GM12891 (cell line): ENCODE measurements at regions not wholly inside any gene's neighbourhood (a gene's known extent, or its start where the extent isn't known, plus 50 kb on each side); places are given as distances from the start of the nearest gene placed in this dataset.
"Not testable (repeated sequence)": the region's sequence is repeated elsewhere in the genome, so short reads cannot be mapped to it uniquely, and the experiment has no call there.

Source experiments
- DNase-seq: peaks from one replicate; pipeline ENCODE4 v3.0.0; 2011; ENCODE audit warnings: low spot score; ENCODE audit not compliant: insufficient read length
- FAIRE-seq: peaks from 2 replicates; lab custom pipeline; 2011; peaks lifted over from hg19 to GRCh38; lab: Jason Lieb, UNC
- PAX5 ChIP-seq: IDR thresholded peaks from 2 replicates; pipeline ENCODE4 v1.6.1; 2011; ENCODE audit warnings: low read length, moderate library complexity, mild to moderate bottlenecking; ENCODE audit not compliant: insufficient read depth, severe bottlenecking
- POLR2A ChIP-seq: IDR thresholded peaks from 2 replicates; pipeline ENCODE4 v1.6.1; 2011; ENCODE audit warnings: low read depth, low read length, control low read depth
- POLR2AphosphoS5 ChIP-seq: IDR thresholded peaks from 2 replicates; pipeline ENCODE4 v1.6.1; 2011; ENCODE audit warnings: low read depth, low read length, control low read depth
- POU2F2 ChIP-seq: IDR thresholded peaks from 2 replicates; pipeline ENCODE4 v1.6.1; 2011; ENCODE audit warnings: low read depth, mild to moderate bottlenecking, control low read depth, low read length, moderate library complexity
- SPI1 ChIP-seq: IDR thresholded peaks from 2 replicates; pipeline ENCODE4 v1.6.1; 2011; ENCODE audit warnings: low read depth, low read length, control low read depth
- TAF1 ChIP-seq: IDR thresholded peaks from 2 replicates; pipeline ENCODE4 v1.6.1; 2011; ENCODE audit warnings: low read depth, low read length, control low read depth

GRCh38 chr17:22373911-22374310 lies 681.6 kb downstream of the KCNJ18 start:
- FAIRE-seq (no peak), DNase-seq (no peak)
- TF ChIP-seq POU2F2 (no peak), POLR2AphosphoS5 (no peak), POLR2A (no peak), PAX5 (no peak), TAF1 (no peak), SPI1 (no peak)

GRCh38 chr17:22374741-22375140 lies 682.4 kb downstream of the KCNJ18 start:
- DNase-seq: no peak
- FAIRE-seq: no peak
- TF ChIP-seq TAF1: no peak
- no peak for TF ChIP-seq POLR2AphosphoS5
- TF ChIP-seq SPI1: no peak
- TF ChIP-seq PAX5: no peak
- no peak for TF ChIP-seq POU2F2
- no peak for TF ChIP-seq POLR2A

- DNase-seq, FAIRE-seq: not testable (repeated sequence)
These were observed 684.4 kb downstream of the KCNJ18 start for GRCh38 chr17:22376747-22377146.

GRCh38 chr17:22378748-22379147 lies 686.4 kb downstream of the KCNJ18 start:
- not testable (repeated sequence) for FAIRE-seq, DNase-seq

- not testable (repeated sequence) for DNase-seq, FAIRE-seq
These were observed 689.3 kb downstream of the KCNJ18 start for GRCh38 chr17:22381589-22381988.

- FAIRE-seq, DNase-seq: not testable (repeated sequence)
These were observed 691.6 kb downstream of the KCNJ18 start for GRCh38 chr17:22383772-22384460.

GRCh38 chr17:22384461-22384800 lies 692.1 kb downstream of the KCNJ18 start:
- DNase-seq, FAIRE-seq: not testable (repeated sequence)

- not testable (repeated sequence) for DNase-seq, FAIRE-seq
These were observed 706.1 kb downstream of the KCNJ18 start for GRCh38 chr17:22398446-22398845.

GRCh38 chr17:22399037-22399436 lies 706.7 kb downstream of the KCNJ18 start:
- DNase-seq, FAIRE-seq: not testable (repeated sequence)

- DNase-seq, FAIRE-seq: not testable (repeated sequence)
These were observed 712.8 kb downstream of the KCNJ18 start for GRCh38 chr17:22405080-22405479.

GRCh38 chr17:22409160-22409751 lies 716.9 kb downstream of the KCNJ18 start:
- DNase-seq (no peak), FAIRE-seq (no peak)
- TF ChIP-seq POU2F2 (no peak), PAX5 (no peak), POLR2A (no peak), TAF1 (no peak), SPI1 (no peak), POLR2AphosphoS5 (no peak)

- FAIRE-seq (no peak), DNase-seq (no peak)
- TF ChIP-seq SPI1: no peak
- no peak for TF ChIP-seq POLR2AphosphoS5
- no peak for TF ChIP-seq PAX5
- TF ChIP-seq TAF1: no peak
- no peak for TF ChIP-seq POU2F2
- no peak for TF ChIP-seq POLR2A
These were observed 717.8 kb downstream of the KCNJ18 start for GRCh38 chr17:22410136-22410535.
